Vagina (tissue), 2 donors: ENCODE measurements at regions not wholly inside any gene's neighbourhood (a gene's known extent, or its start where the extent isn't known, plus 50 kb on each side); places are given as distances from the start of the nearest gene placed in this dataset.

Experiments
- DNase-seq, 2 donors: peaks; one replicate each; pipeline ENCODE4 v3.0.0-alpha.2; 2017; ENCODE audit errors: extremely low spot score in 2 of 2
- H3K27ac ChIP-seq: fragments of 200-600 bp; sonication (generic); one replicate; pipeline ENCODE4 v1.5.1; 2019
- H3K27me3 ChIP-seq: fragments of 200-600 bp; sonication (generic); one replicate; pipeline ENCODE4 v1.5.1; 2019
- H3K36me3 ChIP-seq, 2 donors: fragments of 200-600 bp; sonication (generic); one replicate each; pipeline ENCODE4 v1.5.1; 2017 to 2019
- H3K4me1 ChIP-seq: fragments of 200-600 bp; sonication (generic); one replicate; pipeline ENCODE4 v1.5.1; 2019
- H3K4me3 ChIP-seq, 2 donors: fragments of 200-600 bp; sonication (generic); 1 replicate in 1 of 2; 2 replicates in 1 of 2; pipeline ENCODE4 v1.5.1; 2016 to 2019
- H3K9me3 ChIP-seq: fragments of 200-600 bp; sonication (generic); one replicate; pipeline ENCODE4 v1.5.1; 2019
- POLR2A ChIP-seq, 2 donors: fragments of 450-650 bp; IDR thresholded peaks; one replicate each; pipeline ENCODE4 v1.6.1; 2017; ENCODE audit warnings: antibody characterized with exemption in 2 of 2, mild to moderate bottlenecking in 2 of 2, moderate library complexity in 2 of 2
- POLR2AphosphoS5 ChIP-seq, 2 donors: sonication (generic); formaldehyde crosslinking; IDR thresholded peaks; one replicate each; pipeline ENCODE4 v1.9.0; 2017; ENCODE audit warnings: antibody characterized with exemption in 2 of 2, mild to moderate bottlenecking in 2 of 2, low read depth in 1 of 2; ENCODE audit not compliant: insufficient read depth in 1 of 2
- intact Hi-C: fragments of 100-400 bp; cut with DNase I; formaldehyde crosslinking; loops from one replicate; pipeline ENCODE4 v1.15.1; 2023
- TF ChIP-seq, protein P1 (sequence below), 3 experiments: fragments of 450-650 bp in 2 of 3; fragments of 200-600 bp in 1 of 3; sonication (generic) in 1 of 3; IDR thresholded peaks; one replicate each; pipeline ENCODE4 v1.5.1; 2017 to 2019; ENCODE audit warnings: antibody characterized with exemption in 3 of 3, mild to moderate bottlenecking in 2 of 3, moderate library complexity in 2 of 3

DNA sequence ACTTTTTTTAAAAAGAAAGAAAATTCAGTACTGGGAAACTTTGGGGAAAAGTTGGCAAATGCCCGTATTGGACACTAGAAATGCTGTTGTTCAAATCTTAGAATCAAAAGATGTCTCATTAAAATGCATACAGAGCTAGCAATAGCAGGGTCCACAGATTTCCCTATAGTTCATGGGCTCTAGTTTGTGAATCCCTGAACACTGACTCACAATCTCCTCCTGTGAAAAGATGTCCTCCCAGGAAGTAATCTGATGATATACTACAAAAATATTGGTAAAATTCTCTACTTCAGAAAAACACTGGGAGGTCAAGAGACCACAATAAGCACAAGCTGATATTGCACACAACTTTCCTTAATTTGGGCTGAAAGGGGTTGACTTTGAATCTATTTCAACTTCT, 568.4 kb upstream of the ZNF385D start:
- H3K9me3 ChIP-seq = no peaks in the 10 kb centered on the region
- TF ChIP-seq POLR2AphosphoS5 (IDR thresholded peaks at IDR 0.05; ENCODE audit: insufficient read depth in 1 of 2, low read depth in 1 of 2) = no peak
- TF ChIP-seq POLR2A (IDR thresholded peaks at IDR 0.05) = no peak
- TF ChIP-seq, protein P1, sequence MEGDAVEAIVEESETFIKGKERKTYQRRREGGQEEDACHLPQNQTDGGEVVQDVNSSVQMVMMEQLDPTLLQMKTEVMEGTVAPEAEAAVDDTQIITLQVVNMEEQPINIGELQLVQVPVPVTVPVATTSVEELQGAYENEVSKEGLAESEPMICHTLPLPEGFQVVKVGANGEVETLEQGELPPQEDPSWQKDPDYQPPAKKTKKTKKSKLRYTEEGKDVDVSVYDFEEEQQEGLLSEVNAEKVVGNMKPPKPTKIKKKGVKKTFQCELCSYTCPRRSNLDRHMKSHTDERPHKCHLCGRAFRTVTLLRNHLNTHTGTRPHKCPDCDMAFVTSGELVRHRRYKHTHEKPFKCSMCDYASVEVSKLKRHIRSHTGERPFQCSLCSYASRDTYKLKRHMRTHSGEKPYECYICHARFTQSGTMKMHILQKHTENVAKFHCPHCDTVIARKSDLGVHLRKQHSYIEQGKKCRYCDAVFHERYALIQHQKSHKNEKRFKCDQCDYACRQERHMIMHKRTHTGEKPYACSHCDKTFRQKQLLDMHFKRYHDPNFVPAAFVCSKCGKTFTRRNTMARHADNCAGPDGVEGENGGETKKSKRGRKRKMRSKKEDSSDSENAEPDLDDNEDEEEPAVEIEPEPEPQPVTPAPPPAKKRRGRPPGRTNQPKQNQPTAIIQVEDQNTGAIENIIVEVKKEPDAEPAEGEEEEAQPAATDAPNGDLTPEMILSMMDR (IDR thresholded peaks at IDR 0.05) = no peak
- H3K27ac ChIP-seq = no peak overlapping the region
- no peaks in the 10 kb centered on the region for H3K36me3 ChIP-seq
- no peak for DNase-seq
- H3K4me1 ChIP-seq = no peaks in the 10 kb centered on the region
- no peak overlapping the region for H3K4me3 ChIP-seq
- intact Hi-C loops = no loop called here
- H3K27me3 ChIP-seq = no peaks in the 10 kb centered on the region

DNA sequence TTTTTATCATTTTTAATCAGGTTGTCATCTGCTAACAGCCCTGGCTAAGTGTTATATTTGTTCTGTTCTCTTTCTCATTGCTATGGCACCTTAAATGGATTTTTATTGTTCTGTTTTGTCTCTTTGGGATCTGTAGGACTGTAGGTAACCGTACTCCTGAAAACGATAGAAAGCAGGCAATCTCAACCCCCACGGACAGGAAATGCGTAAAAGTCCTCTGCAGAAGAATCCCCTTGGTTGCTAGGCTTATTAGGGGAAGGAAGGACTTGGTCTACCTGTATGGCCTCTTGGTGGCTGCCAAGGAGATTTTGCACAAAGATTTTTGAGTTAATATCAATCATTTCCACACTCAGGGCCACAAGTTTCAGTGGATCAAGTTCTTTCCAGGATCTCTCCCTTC, 571.9 kb upstream of the ZNF385D start:
- TF ChIP-seq, protein P1 (IDR thresholded peaks at IDR 0.05) = no peak
- TF ChIP-seq POLR2A (IDR thresholded peaks at IDR 0.05) (no peak), POLR2AphosphoS5 (IDR thresholded peaks at IDR 0.05; ENCODE audit: insufficient read depth in 1 of 2, low read depth in 1 of 2) (no peak)
- Histone ChIP-seq H3K27me3 (no peaks in the 10 kb centered on the region), H3K9me3 (no peaks in the 10 kb centered on the region), H3K27ac (no peak overlapping the region), H3K4me1 (no peaks in the 10 kb centered on the region), H3K36me3 (no peaks in the 10 kb centered on the region), H3K4me3 (no peak overlapping the region)
- no peak for DNase-seq
- intact Hi-C loops = no loop called here

DNA sequence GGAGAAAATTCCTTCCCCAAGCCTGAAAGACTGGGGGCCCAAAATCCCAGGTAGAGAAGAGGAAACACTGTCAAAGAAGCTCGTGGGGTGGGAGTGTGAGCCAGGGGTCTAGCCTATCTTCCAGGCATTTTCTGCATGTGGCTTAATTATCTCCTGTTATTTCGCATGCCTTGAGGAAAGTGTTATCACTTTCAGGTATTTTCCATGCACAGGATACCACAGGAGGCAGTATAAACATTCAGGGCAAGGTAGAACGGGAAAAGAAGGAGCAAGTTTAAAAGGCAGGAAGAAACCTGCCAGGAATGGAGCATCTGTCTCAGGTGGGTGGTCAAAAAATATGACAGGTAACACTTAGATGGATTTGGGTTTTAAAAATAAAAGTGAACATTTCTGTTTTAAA, 575.3 kb upstream of the ZNF385D start:
- Histone ChIP-seq H3K27me3 (no peaks in the 10 kb centered on the region), H3K4me3 (no peak overlapping the region), H3K4me1 (no peaks in the 10 kb centered on the region), H3K27ac (no peak overlapping the region), H3K9me3 (no peaks in the 10 kb centered on the region), H3K36me3 (no peaks in the 10 kb centered on the region)
- intact Hi-C loops = no loop called here
- no peak for DNase-seq
- TF ChIP-seq POLR2AphosphoS5 (IDR thresholded peaks at IDR 0.05; ENCODE audit: insufficient read depth in 1 of 2, low read depth in 1 of 2) (no peak), POLR2A (IDR thresholded peaks at IDR 0.05) (no peak)
- TF ChIP-seq, protein P1 (IDR thresholded peaks at IDR 0.05) = no peak

DNA sequence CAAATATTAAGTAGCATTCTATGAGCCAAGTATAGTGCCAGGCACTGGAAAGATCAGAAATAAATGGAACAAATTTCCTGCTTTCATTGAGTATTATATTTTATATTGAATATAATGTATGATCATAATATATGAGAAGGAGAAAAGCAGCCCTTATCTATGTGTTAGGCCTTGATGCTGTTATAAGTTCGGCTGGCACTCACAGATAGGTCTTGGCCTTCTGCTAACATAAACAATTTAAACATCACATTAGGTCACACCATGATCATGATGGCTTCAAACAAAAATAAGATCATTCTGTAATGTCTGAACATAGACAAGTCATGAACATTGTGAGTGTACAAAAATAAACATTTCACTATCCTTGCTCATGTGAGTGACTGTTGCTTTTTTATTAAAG, 584.0 kb upstream of the ZNF385D start:
- no peak for DNase-seq
- Histone ChIP-seq H3K4me3 (no peak overlapping the region), H3K4me1 (no peaks in the 10 kb centered on the region), H3K27ac (no peak overlapping the region), H3K9me3 (no peaks in the 10 kb centered on the region), H3K36me3 (no peaks in the 10 kb centered on the region), H3K27me3 (no peaks in the 10 kb centered on the region)
- TF ChIP-seq POLR2A (IDR thresholded peaks at IDR 0.05) (no peak), POLR2AphosphoS5 (IDR thresholded peaks at IDR 0.05; ENCODE audit: insufficient read depth in 1 of 2, low read depth in 1 of 2) (no peak)
- TF ChIP-seq, protein P1 (IDR thresholded peaks at IDR 0.05) = no peak
- intact Hi-C loops = no loop called here

DNA sequence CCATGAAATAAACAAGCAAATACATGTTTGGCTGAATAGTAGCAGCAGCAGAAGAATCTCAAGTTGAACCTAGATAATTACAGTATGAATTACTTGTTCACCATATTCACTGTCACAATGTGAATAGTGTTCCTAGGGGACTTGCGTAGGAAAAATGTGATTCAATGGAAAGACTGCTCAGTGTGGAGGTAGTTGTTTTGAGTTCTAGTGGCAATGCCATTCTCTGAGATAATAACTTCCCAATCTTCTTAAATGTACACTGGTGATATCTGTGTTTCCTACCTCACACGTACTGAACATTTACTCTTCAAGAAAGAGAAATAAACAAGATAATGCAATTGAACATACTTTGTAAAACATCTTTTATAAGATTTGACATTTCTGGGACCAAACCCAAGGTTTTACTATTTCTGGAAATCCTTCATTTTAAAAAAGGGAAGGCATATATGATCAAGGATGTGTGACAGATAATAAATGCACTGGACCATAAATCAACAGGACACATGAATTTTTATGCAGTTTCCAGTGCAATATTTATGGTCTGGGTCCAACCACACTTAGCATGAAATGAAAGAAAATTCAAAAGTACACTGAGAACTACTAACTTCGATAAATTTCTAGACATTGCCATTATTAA, 598.3 kb upstream of the ZNF385D start:
- Histone ChIP-seq H3K36me3 (no peaks in the 10 kb centered on the region), H3K4me3 (no peak overlapping the region), H3K27me3 (no peaks in the 10 kb centered on the region), H3K9me3 (no peaks in the 10 kb centered on the region), H3K27ac (no peak overlapping the region), H3K4me1 (no peaks in the 10 kb centered on the region)
- TF ChIP-seq POLR2AphosphoS5 (IDR thresholded peaks at IDR 0.05; ENCODE audit: insufficient read depth in 1 of 2, low read depth in 1 of 2) = no peak
- TF ChIP-seq, protein P1 (IDR thresholded peaks at IDR 0.05) = no peak
- no peak for TF ChIP-seq POLR2A (IDR thresholded peaks at IDR 0.05)
- intact Hi-C loops = no loop called here
- no peak for DNase-seq
